IMR-90 (cell line): ENCODE measurements at regions not wholly inside any gene's neighbourhood (a gene's known extent, or its start where the extent isn't known, plus 50 kb on each side); places are given as distances from the start of the nearest gene placed in this dataset.

Source experiments
- ATAC-seq: fragments of 200-7000 bp; cut with Tn5 transposase; 2 replicates; pipeline ENCODE4 v1.9.1; 2020; ENCODE audit warnings: low read depth, mild to moderate bottlenecking, moderate library complexity
- BruUV-seq: library from RNA; stranded (reverse); fragments of 400-500 nt; replicated peaks from 2 replicates; lab custom pipeline; 2021; lab: Mats Ljungman, UMichigan
- CTCF ChIA-PET: fragments of 300-600 bp; formaldehyde crosslinking; extraction: SDS; loops from one replicate; lab custom pipeline; 2021; ENCODE audit warnings: antibody characterized with exemption; lab: Yijun Ruan, JAX
- POLR2A ChIA-PET: fragments of 300-600 bp; sonication (Branson Sonifier 250); formaldehyde crosslinking; loops from one replicate; lab custom pipeline; 2022; ENCODE audit warnings: antibody characterized with exemption; ENCODE audit not compliant: unreplicated experiment; lab: Charles Lee
- DNase-seq: peaks from one replicate; pipeline ENCODE4 v3.0.0; 2013
- H2AFZ ChIP-seq: replicated peaks from 2 replicates; pipeline ENCODE3; 2013; ENCODE audit warnings: low read length, mild to moderate bottlenecking; ENCODE audit not compliant: poor library complexity
- H2AK5ac ChIP-seq: 2 replicates; pipeline ENCODE4 v1.6.1; 2013; ENCODE audit warnings: low read depth, low read length, inconsistent platforms
- H2AK9ac ChIP-seq: replicated peaks from 2 replicates; pipeline ENCODE3; 2013; ENCODE audit warnings: mild to moderate bottlenecking, low read depth, low read length, moderate library complexity; ENCODE audit not compliant: poor library complexity
- H2BK120ac ChIP-seq: 2 replicates; pipeline ENCODE4 v1.6.1; 2013; ENCODE audit warnings: low read depth, low read length, inconsistent platforms
- H2BK15ac ChIP-seq: 3 replicates; pipeline ENCODE4 v1.6.1; 2013; ENCODE audit warnings: low read depth, low read length, inconsistent platforms
- H2BK20ac ChIP-seq: 2 replicates; pipeline ENCODE4 v1.6.1; 2013; ENCODE audit warnings: low read depth, mild to moderate bottlenecking, inconsistent platforms, low read length, moderate library complexity
- H2BK5ac ChIP-seq: 2 replicates; pipeline ENCODE4 v1.6.1; 2013; ENCODE audit warnings: mild to moderate bottlenecking, low read depth, low read length, inconsistent platforms; ENCODE audit not compliant: poor library complexity, severe bottlenecking
- H3K14ac ChIP-seq: replicated peaks from 2 replicates; pipeline ENCODE4 v1.6.1; 2013; ENCODE audit warnings: low read depth, low read length, inconsistent platforms
- H3K18ac ChIP-seq: 2 replicates; pipeline ENCODE4 v1.6.1; 2013; ENCODE audit warnings: low read depth, low read length, control low read depth
- H3K23ac ChIP-seq: 2 replicates; pipeline ENCODE4 v1.6.1; 2013; ENCODE audit warnings: low read depth, low read length, inconsistent platforms
- H3K27ac ChIP-seq: 2 replicates; pipeline ENCODE4 v1.5.1; 2013; ENCODE audit warnings: mild to moderate bottlenecking, control low read depth, low read length; ENCODE audit not compliant: insufficient read depth
- H3K27me3 ChIP-seq: 2 replicates; pipeline ENCODE4 v1.6.1; 2013; ENCODE audit warnings: low read length; ENCODE audit not compliant: control insufficient read depth, insufficient read depth
- H3K36me3 ChIP-seq: 2 replicates; pipeline ENCODE4 v1.6.1; 2013; ENCODE audit warnings: low read length, mixed read lengths; ENCODE audit not compliant: control insufficient read depth, insufficient read depth
- H3K4ac ChIP-seq: 2 replicates; pipeline ENCODE4 v1.6.1; 2013; ENCODE audit warnings: low read depth, low read length, inconsistent platforms
- H3K4me1 ChIP-seq: 2 replicates; pipeline ENCODE4 v1.6.1; 2013; ENCODE audit warnings: low read length, mixed read lengths; ENCODE audit not compliant: control insufficient read depth, insufficient read depth
- H3K4me2 ChIP-seq: 2 replicates; pipeline ENCODE4 v1.6.1; 2013; ENCODE audit warnings: low read depth, mild to moderate bottlenecking, control low read depth, low read length, moderate library complexity
- H3K4me3 ChIP-seq: 2 replicates; pipeline ENCODE4 v1.5.1; 2013; ENCODE audit warnings: low read depth, mild to moderate bottlenecking, control low read depth, low read length, moderate library complexity; ENCODE audit not compliant: insufficient read depth
- H3K56ac ChIP-seq: 2 replicates; pipeline ENCODE4 v1.6.1; 2013; ENCODE audit warnings: low read length, inconsistent platforms; ENCODE audit not compliant: insufficient read depth; ENCODE audit errors: extremely low read depth
- H3K79me1 ChIP-seq, 2 experiments: 2 replicates each; pipeline ENCODE4 v1.6.1; 2013; ENCODE audit warnings: low read length in 2 of 2, inconsistent platforms in 1 of 2, low read depth in 1 of 2
- H3K9ac ChIP-seq: 2 replicates; pipeline ENCODE4 v1.6.1; 2013; ENCODE audit warnings: low read depth, low read length, control low read depth
- H3K9me1 ChIP-seq: 2 replicates; pipeline ENCODE4 v1.6.1; 2013; ENCODE audit warnings: low read length, inconsistent platforms; ENCODE audit not compliant: insufficient read depth
- H3K9me3 ChIP-seq: 2 replicates; pipeline ENCODE4 v1.6.1; 2013; ENCODE audit warnings: low read length; ENCODE audit not compliant: control insufficient read depth, insufficient read depth
- H4K20me1 ChIP-seq: 2 replicates; pipeline ENCODE4 v1.6.1; 2013; ENCODE audit warnings: low read length, inconsistent platforms; ENCODE audit not compliant: insufficient read depth
- H4K5ac ChIP-seq: 2 replicates; pipeline ENCODE4 v1.6.1; 2013; ENCODE audit warnings: mild to moderate bottlenecking, low read depth, low read length, control low read depth
- H4K8ac ChIP-seq, 2 experiments: 2 replicates each; pipeline ENCODE4 v1.6.1; 2013; ENCODE audit warnings: low read depth in 2 of 2, low read length in 2 of 2, control low read depth in 1 of 2, inconsistent platforms in 1 of 2
- H4K91ac ChIP-seq: 2 replicates; pipeline ENCODE4 v1.6.1; 2013; ENCODE audit warnings: low read depth, low read length, inconsistent platforms; ENCODE audit not compliant: insufficient read depth
- ELK1 ChIP-seq: fragments of 150-350 bp; IDR thresholded peaks from 2 replicates; pipeline ENCODE4 v1.6.1; 2016; ENCODE audit warnings: low read depth, mild to moderate bottlenecking, low read length, moderate library complexity, borderline replicate concordance
- WGBS, 2 experiments: methylation state at CpG; one replicate each; pipeline versions ENCODE4 v1.1.5 to v1.1.7; 2013; ENCODE audit warnings: missing lambda C conversion rate in 2 of 2; ENCODE audit not compliant: insufficient read length in 1 of 2; ENCODE audit errors: extremely low coverage in 2 of 2; 5-methylcytosine and 5-hydroxymethylcytosine counted together
- dilution Hi-C: fragments of 300-500 bp; cut with HindIII; formaldehyde crosslinking; loops from one replicate; pipeline ENCODE4 v1.14.3; 2018; ENCODE audit warnings: low sequenced_read_pairs; ENCODE audit not compliant: unreplicated experiment
- in situ Hi-C: fragments of 300-500 bp; cut with MboI; formaldehyde crosslinking; loops from 3 replicates; pipeline ENCODE4 v1.14.3; 2019; ENCODE audit warnings: low sequenced_read_pairs, inconsistent platforms, mixed read lengths
- intact Hi-C: fragments of 100-400 bp; cut with micrococcal nuclease; formaldehyde crosslinking; loops from 2 replicates; pipeline ENCODE4 v1.10.0; 2022

- intact Hi-C loops: no loop called here
- Histone ChIP-seq H3K27ac (no peak overlapping the region), H2BK120ac (no peak overlapping the region), H4K91ac (no peak overlapping the region), H3K27me3 (no peaks in the 10 kb centered on the region), H2BK5ac (no peak overlapping the region), H3K79me1 (no peaks in the 10 kb centered on the region), H3K4me2 (no peak overlapping the region), H4K5ac (no peak overlapping the region), H3K9ac (no peak overlapping the region), H3K23ac (no peak overlapping the region), H2BK20ac (no peak overlapping the region), H3K56ac (no peak overlapping the region), H3K36me3 (no peaks in the 10 kb centered on the region), H4K20me1 (no peaks in the 10 kb centered on the region), H3K14ac (no peak overlapping the region), H2AK9ac (no peak overlapping the region), H3K4ac (no peak overlapping the region), H2BK15ac (no peak overlapping the region), H3K4me1 (no peaks in the 10 kb centered on the region), H3K9me1 (no peaks in the 10 kb centered on the region; the same call in 1 of the 2 replicates), H3K18ac (no peak overlapping the region), H3K9me3 (no peaks in the 10 kb centered on the region), H4K8ac (no peak overlapping the region), H3K4me3 (no peak overlapping the region), H2AK5ac (no peak overlapping the region), H2AFZ (no peak overlapping the region)
- ChIA-PET POLR2A (no interaction called here), CTCF (no interaction called here)
- DNase-seq (no peak), ATAC-seq (no peak)
- BruUV-seq: no TSS peak
- WGBS, 2 experiments: no CpG with 5 or more reads among the region's 1 CpG
- no peak for TF ChIP-seq ELK1
- dilution Hi-C loops: no loop called here
- in situ Hi-C loops: no loop called here
Observed at GRCh38 chr6:105929626-105930025, 156.5 kb upstream of the PRDM1 start.
